AG09309 (cell line): ENCODE measurements at regions not wholly inside any gene's neighbourhood (a gene's known extent, or its start where the extent isn't known, plus 50 kb on each side); places are given as distances from the start of the nearest gene placed in this dataset.

ENCODE experiments used
- DNase-seq: peaks from one replicate; pipeline ENCODE4 v3.0.0-alpha.2; 2010; ENCODE audit warnings: low read depth
- H3K4me3 ChIP-seq: 2 replicates; pipeline ENCODE4 v1.5.1; 2011; ENCODE audit warnings: mild to moderate bottlenecking, low read depth, low read length, moderate library complexity; ENCODE audit not compliant: control insufficient read depth
- CTCF ChIP-seq: IDR thresholded peaks from 2 replicates; pipeline ENCODE4 v1.5.1; 2011; ENCODE audit warnings: mild to moderate bottlenecking, low read depth, low read length, inconsistent platforms; ENCODE audit not compliant: insufficient read depth, control insufficient read depth; ENCODE audit errors: missing control alignments

- no peak for DNase-seq
- no peak for TF ChIP-seq CTCF
- no peak overlapping the region for H3K4me3 ChIP-seq
Observed at GRCh38 chr1:73913025-73913424, 285.0 kb downstream of the LRRIQ3 start.

- H3K4me3 ChIP-seq, result no peak overlapping the region
- no peak for TF ChIP-seq CTCF
- DNase-seq, result no peak
Observed at GRCh38 chr1:73911849-73912248, 286.1 kb downstream of the LRRIQ3 start.

- TF ChIP-seq CTCF, result no peak
- peak; percentile 11 for DNase-seq
- H3K4me3 ChIP-seq, result no peak overlapping the region
Observed at GRCh38 chr1:73910466-73910865, 287.5 kb downstream of the LRRIQ3 start.

GRCh38 chr1:73910062-73910461 is 287.9 kb downstream of the LRRIQ3 start:
- no peak for TF ChIP-seq CTCF
- no peak for DNase-seq
- H3K4me3 ChIP-seq, result no peak overlapping the region

- H3K4me3 ChIP-seq, result no peak overlapping the region
- TF ChIP-seq CTCF, result no peak
- DNase-seq, result no peak
Observed at GRCh38 chr1:73909043-73909562, 288.9 kb downstream of the LRRIQ3 start.

GRCh38 chr1:73907051-73907450 is 290.9 kb downstream of the LRRIQ3 start:
- no peak overlapping the region for H3K4me3 ChIP-seq

More at GRCh38 chr1:73907051-73907450, 290.9 kb downstream of the LRRIQ3 start:
- TF ChIP-seq CTCF, result no peak
- no peak for DNase-seq
